Astrocyte (in vitro differentiated cells and primary cell): ENCODE measurements at regions not wholly inside any gene's neighbourhood (a gene's known extent, or its start where the extent isn't known, plus 50 kb on each side); places are given as distances from the start of the nearest gene placed in this dataset.

Source experiments
- EZH2 ChIP-seq: IDR thresholded peaks from 2 replicates; pipeline ENCODE4 v1.6.1; 2012; ENCODE audit warnings: mild to moderate bottlenecking, low read length, inconsistent platforms; ENCODE audit not compliant: insufficient read depth
- TF ChIP-seq, protein P1 (sequence below): IDR thresholded peaks from 2 replicates; pipeline ENCODE4 v1.5.1; 2011; ENCODE audit warnings: low read depth, mild to moderate bottlenecking, inconsistent platforms, low read length, moderate library complexity; ENCODE audit not compliant: insufficient read depth

DNA sequence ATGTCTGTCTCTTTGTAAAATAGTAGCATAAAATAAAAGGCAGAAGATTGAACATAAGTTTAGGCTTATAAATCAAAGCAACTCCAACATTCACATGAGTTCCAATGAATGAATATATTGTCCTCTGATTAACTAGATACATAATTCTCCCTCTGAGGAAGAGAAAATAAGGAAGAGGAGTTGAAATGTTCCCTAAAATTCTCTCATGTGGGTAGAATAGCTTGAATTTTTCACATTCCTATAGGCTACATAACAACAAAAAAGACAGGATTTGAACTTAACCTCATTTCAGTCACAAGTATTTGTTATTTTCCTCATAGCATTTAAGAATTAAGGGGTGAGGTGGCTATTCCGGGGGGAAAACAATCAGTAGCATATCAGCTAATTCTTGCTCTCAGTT lies 462.4 kb upstream of the NDST4 start:
- TF ChIP-seq, protein P1, sequence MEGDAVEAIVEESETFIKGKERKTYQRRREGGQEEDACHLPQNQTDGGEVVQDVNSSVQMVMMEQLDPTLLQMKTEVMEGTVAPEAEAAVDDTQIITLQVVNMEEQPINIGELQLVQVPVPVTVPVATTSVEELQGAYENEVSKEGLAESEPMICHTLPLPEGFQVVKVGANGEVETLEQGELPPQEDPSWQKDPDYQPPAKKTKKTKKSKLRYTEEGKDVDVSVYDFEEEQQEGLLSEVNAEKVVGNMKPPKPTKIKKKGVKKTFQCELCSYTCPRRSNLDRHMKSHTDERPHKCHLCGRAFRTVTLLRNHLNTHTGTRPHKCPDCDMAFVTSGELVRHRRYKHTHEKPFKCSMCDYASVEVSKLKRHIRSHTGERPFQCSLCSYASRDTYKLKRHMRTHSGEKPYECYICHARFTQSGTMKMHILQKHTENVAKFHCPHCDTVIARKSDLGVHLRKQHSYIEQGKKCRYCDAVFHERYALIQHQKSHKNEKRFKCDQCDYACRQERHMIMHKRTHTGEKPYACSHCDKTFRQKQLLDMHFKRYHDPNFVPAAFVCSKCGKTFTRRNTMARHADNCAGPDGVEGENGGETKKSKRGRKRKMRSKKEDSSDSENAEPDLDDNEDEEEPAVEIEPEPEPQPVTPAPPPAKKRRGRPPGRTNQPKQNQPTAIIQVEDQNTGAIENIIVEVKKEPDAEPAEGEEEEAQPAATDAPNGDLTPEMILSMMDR, result no peak
- TF ChIP-seq EZH2, result no peak
